ENCODE measurements at regions not wholly inside any gene's neighbourhood (a gene's known extent, or its start where the extent isn't known, plus 50 kb on each side); places are given as distances from the start of the nearest gene placed in this dataset.

DNA sequence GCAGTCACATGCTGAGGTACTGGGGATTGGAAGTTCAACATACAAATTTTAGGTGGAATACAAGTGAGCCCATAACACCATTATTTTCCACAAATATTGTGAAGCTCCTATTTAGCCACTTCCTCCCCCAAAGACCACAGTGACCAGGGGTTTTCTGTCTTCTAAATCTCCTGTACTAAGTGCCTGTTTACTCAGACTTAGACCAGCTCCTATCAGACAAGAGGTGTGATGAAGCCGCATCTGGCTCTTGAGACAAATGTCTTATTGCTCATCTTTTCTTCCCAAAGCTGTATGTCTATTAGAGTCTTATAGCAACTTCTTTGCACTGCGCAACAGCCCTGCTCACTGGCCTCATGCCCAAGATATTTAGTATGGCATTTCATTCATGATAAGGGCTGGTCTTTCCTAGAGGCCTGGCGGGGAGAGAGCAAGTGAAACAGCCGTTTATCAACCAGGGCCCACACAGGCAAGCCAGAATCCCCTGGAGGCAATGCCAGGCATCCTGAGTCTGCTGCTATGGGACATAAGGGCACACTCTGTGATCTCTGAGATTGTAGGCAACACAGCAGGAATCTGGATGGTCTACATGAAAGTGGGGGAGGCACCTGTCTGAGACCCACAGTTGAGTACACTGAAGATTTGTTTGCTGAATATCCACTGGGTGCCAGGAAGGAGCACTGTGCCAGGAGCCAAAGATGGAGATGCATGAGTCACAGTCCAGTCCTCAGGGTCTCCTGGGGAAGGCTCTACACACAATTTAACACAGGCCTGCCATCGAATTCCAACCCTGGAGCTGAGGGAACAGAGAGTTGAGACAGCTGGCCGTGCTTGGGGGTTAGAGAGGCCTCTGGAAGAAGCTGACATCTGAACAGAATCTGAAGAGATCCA, 78.5 kb upstream of the NCAM1 start:
- Histone ChIP-seq H3K14ac (replicated peaks; ENCODE audit: low read depth, low read length) (no peak overlapping the region), H2BK120ac (ENCODE audit: low read depth, low read length) (no peak overlapping the region), H3K9me1 (ENCODE audit: insufficient read depth, low read length) (no peaks in the 10 kb centered on the region), H2BK15ac (ENCODE audit: low read depth, low read length) (no peak overlapping the region), H3K36me3 (ENCODE audit: control insufficient read depth, insufficient read depth, low read length) (no peaks in the 10 kb centered on the region), H3K9ac (ENCODE audit: low read depth, low read length) (no peak overlapping the region), H2BK5ac (ENCODE audit: low read depth, low read length, poor library complexity, severe bottlenecking) (no peak overlapping the region), H3K4me2 (ENCODE audit: low read depth, low read length) (no peak overlapping the region), H3K4me3 (ENCODE audit: insufficient read depth, low read depth, low read length) (no peak overlapping the region), H4K5ac (ENCODE audit: low read depth, low read length) (no peak overlapping the region), H4K20me1 (ENCODE audit: insufficient read depth, low read length) (no peaks in the 10 kb centered on the region), H3K79me1 (ENCODE audit: low read depth in 1 of 2, low read length in 2 of 2) (no peaks in the 10 kb centered on the region), H2BK20ac (ENCODE audit: low read depth, low read length) (no peak overlapping the region), H2AK5ac (ENCODE audit: low read depth, low read length) (no peak overlapping the region), H3K27ac (ENCODE audit: insufficient read depth, low read length) (no peak overlapping the region), H4K8ac (ENCODE audit: low read depth in 2 of 2, low read length in 2 of 2) (no peak overlapping the region), H3K4ac (ENCODE audit: low read depth, low read length) (no peak overlapping the region), H2AFZ (replicated peaks; ENCODE audit: low read length, poor library complexity) (no peak overlapping the region), H3K18ac (ENCODE audit: low read depth, low read length) (no peak overlapping the region), H3K23ac (ENCODE audit: low read depth, low read length) (no peak overlapping the region), H4K91ac (ENCODE audit: insufficient read depth, low read depth, low read length) (no peak overlapping the region), H3K4me1 (ENCODE audit: control insufficient read depth, insufficient read depth, low read length) (no peaks in the 10 kb centered on the region), H2AK9ac (replicated peaks; ENCODE audit: low read depth, low read length, poor library complexity) (no peak overlapping the region), H3K9me3 (ENCODE audit: control insufficient read depth, insufficient read depth, low read length) (no peaks in the 10 kb centered on the region), H3K56ac (ENCODE audit: extremely low read depth, insufficient read depth, low read length) (no peak overlapping the region), H3K27me3 (ENCODE audit: control insufficient read depth, insufficient read depth, low read length) (no peaks in the 10 kb centered on the region)
- CTCF ChIA-PET, result no interaction called here
- intact Hi-C loops (cut with micrococcal nuclease) (no loop called here), dilution Hi-C loops (cut with HindIII; ENCODE audit: low sequenced_read_pairs, unreplicated experiment) (no loop called here), in situ Hi-C loops (cut with MboI; ENCODE audit: low sequenced_read_pairs) (no loop called here)
- POLR2A ChIA-PET (ENCODE audit: unreplicated experiment), result no interaction called here
- no peak for ATAC-seq (ENCODE audit: low read depth)
- no peak for DNase-seq
- TF ChIP-seq, protein P1, sequence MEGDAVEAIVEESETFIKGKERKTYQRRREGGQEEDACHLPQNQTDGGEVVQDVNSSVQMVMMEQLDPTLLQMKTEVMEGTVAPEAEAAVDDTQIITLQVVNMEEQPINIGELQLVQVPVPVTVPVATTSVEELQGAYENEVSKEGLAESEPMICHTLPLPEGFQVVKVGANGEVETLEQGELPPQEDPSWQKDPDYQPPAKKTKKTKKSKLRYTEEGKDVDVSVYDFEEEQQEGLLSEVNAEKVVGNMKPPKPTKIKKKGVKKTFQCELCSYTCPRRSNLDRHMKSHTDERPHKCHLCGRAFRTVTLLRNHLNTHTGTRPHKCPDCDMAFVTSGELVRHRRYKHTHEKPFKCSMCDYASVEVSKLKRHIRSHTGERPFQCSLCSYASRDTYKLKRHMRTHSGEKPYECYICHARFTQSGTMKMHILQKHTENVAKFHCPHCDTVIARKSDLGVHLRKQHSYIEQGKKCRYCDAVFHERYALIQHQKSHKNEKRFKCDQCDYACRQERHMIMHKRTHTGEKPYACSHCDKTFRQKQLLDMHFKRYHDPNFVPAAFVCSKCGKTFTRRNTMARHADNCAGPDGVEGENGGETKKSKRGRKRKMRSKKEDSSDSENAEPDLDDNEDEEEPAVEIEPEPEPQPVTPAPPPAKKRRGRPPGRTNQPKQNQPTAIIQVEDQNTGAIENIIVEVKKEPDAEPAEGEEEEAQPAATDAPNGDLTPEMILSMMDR (conservative IDR thresholded peaks at IDR 0.05; ENCODE audit: low read depth, low read length), result no peak
- TF ChIP-seq CHD1 (IDR thresholded peaks at IDR 0.05; ENCODE audit: low read depth, low read length), result no peak
- no peak for TF ChIP-seq POLR2A (IDR thresholded peaks at IDR 0.05; ENCODE audit: low read depth, low read length)
- TF ChIP-seq RFX5 (IDR thresholded peaks at IDR 0.05; ENCODE audit: low read depth, low read length), result no peak
- TF ChIP-seq SMC3 (IDR thresholded peaks at IDR 0.05; ENCODE audit: low read depth, low read length), result no peak
- no peak for TF ChIP-seq MXI1 (IDR thresholded peaks at IDR 0.05; ENCODE audit: borderline replicate concordance, low read depth, low read length)
- no peak for TF ChIP-seq MAFK (IDR thresholded peaks at IDR 0.05; ENCODE audit: low read depth, low read length)
- no peak for TF ChIP-seq BHLHE40 (IDR thresholded peaks at IDR 0.05; ENCODE audit: low read depth, low read length)
- no peak for TF ChIP-seq FOS (IDR thresholded peaks at IDR 0.05; ENCODE audit: low read depth, low read length)
- TF ChIP-seq RAD21 (IDR thresholded peaks at IDR 0.05; ENCODE audit: low read length), result no peak
- TF ChIP-seq, protein P2, sequence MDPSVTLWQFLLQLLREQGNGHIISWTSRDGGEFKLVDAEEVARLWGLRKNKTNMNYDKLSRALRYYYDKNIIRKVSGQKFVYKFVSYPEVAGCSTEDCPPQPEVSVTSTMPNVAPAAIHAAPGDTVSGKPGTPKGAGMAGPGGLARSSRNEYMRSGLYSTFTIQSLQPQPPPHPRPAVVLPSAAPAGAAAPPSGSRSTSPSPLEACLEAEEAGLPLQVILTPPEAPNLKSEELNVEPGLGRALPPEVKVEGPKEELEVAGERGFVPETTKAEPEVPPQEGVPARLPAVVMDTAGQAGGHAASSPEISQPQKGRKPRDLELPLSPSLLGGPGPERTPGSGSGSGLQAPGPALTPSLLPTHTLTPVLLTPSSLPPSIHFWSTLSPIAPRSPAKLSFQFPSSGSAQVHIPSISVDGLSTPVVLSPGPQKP (IDR thresholded peaks at IDR 0.05; ENCODE audit: borderline replicate concordance, low read depth, low read length), result no peak
- TF ChIP-seq CEBPB (IDR thresholded peaks at IDR 0.05; ENCODE audit: low read depth, low read length), result no peak
- no peak for TF ChIP-seq RCOR1 (IDR thresholded peaks at IDR 0.05; ENCODE audit: insufficient replicate concordance, low read length)
- TF ChIP-seq MAZ (IDR thresholded peaks at IDR 0.05; ENCODE audit: borderline replicate concordance, low read depth, low read length), result no peak
- TF ChIP-seq, protein P3, sequence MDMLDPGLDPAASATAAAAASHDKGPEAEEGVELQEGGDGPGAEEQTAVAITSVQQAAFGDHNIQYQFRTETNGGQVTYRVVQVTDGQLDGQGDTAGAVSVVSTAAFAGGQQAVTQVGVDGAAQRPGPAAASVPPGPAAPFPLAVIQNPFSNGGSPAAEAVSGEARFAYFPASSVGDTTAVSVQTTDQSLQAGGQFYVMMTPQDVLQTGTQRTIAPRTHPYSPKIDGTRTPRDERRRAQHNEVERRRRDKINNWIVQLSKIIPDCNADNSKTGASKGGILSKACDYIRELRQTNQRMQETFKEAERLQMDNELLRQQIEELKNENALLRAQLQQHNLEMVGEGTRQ (IDR thresholded peaks at IDR 0.05; ENCODE audit: low read depth, low read length), result no peak
- TF ChIP-seq NFE2L2 (IDR thresholded peaks at IDR 0.05; ENCODE audit: low read depth, low read length), result no peak
- BruUV-seq (replicated peaks), result no TSS peak
- 7% methylated on average over 2 of the region's 6 CpGs; no CpG with 5 or more reads in 1 of the 2 experiments for WGBS, 2 experiments (ENCODE audit: extremely low coverage in 2 of 2, insufficient read length in 1 of 2)
